ENCODE measurements at regions not wholly inside any gene's neighbourhood (a gene's known extent, or its start where the extent isn't known, plus 50 kb on each side); places are given as distances from the start of the nearest gene placed in this dataset.

- no peak for TF ChIP-seq POLR2A (IDR thresholded peaks at IDR 0.05)
- no peak for TF ChIP-seq CTCF (IDR thresholded peaks at IDR 0.05)
These were observed 262.5 kb upstream of the STARD13 start for GRCh38 chr13:33548069-33548468.
